Lower leg skin (tissue), 4 donors: ENCODE measurements at regions not wholly inside any gene's neighbourhood (a gene's known extent, or its start where the extent isn't known, plus 50 kb on each side); places are given as distances from the start of the nearest gene placed in this dataset.

ENCODE experiments used
- DNase-seq, 2 donors: peaks; one replicate each; pipeline ENCODE4 v3.0.0-alpha.2; 2019; ENCODE audit warnings: low spot score in 2 of 2
- H3K4me3 ChIP-seq: fragments of 200-600 bp; sonication (generic); 2 replicates; pipeline ENCODE4 v1.5.1; 2017; ENCODE audit warnings: mild to moderate bottlenecking, low read depth; ENCODE audit not compliant: poor library complexity, severe bottlenecking
- POLR2A ChIP-seq, 2 donors: fragments of 450-650 bp; IDR thresholded peaks; one replicate each; pipeline ENCODE4 v1.6.1; 2016 to 2017; ENCODE audit warnings: antibody characterized with exemption in 2 of 2, mild to moderate bottlenecking in 1 of 2, moderate library complexity in 1 of 2
- WGBS, 2 donors: methylation state at CpG; one replicate each; pipeline ENCODE4 v1.1.5; 2018; 5-methylcytosine and 5-hydroxymethylcytosine counted together
- intact Hi-C: fragments of 100-400 bp; cut with DNase I; formaldehyde crosslinking; loops from one replicate; pipeline ENCODE4 v1.15.0; 2023; ENCODE audit warnings: low total_unique reads
- TF ChIP-seq, protein P1 (sequence below), 3 donors: fragments of 450-650 bp; IDR thresholded peaks; one replicate each; pipeline ENCODE4 v1.5.1; 2016; ENCODE audit warnings: antibody characterized with exemption in 3 of 3, mild to moderate bottlenecking in 3 of 3, moderate library complexity in 2 of 3

DNA sequence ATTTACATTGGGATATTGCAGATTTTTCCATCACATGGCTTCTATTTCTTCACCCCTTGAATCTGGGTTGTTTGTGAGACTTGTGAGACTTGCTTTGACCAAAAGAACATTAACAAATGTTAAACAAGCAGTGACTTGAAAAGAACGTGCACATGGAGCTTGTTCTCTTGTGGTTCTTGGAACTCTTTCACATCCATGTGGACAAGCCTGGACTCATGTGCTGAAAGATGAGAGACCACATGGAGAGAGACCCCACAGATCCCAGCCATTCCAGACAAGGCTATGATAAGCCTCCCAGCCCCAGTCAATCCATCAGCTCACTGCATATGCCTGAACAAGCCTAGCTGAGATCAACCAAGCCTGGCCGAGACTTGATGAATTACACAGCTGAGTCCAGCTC, 1365.7 kb upstream of the GJE1 start:
- no peak for DNase-seq
- intact Hi-C loops: no loop called here
- no peak overlapping the region for H3K4me3 ChIP-seq
- TF ChIP-seq, protein P1, sequence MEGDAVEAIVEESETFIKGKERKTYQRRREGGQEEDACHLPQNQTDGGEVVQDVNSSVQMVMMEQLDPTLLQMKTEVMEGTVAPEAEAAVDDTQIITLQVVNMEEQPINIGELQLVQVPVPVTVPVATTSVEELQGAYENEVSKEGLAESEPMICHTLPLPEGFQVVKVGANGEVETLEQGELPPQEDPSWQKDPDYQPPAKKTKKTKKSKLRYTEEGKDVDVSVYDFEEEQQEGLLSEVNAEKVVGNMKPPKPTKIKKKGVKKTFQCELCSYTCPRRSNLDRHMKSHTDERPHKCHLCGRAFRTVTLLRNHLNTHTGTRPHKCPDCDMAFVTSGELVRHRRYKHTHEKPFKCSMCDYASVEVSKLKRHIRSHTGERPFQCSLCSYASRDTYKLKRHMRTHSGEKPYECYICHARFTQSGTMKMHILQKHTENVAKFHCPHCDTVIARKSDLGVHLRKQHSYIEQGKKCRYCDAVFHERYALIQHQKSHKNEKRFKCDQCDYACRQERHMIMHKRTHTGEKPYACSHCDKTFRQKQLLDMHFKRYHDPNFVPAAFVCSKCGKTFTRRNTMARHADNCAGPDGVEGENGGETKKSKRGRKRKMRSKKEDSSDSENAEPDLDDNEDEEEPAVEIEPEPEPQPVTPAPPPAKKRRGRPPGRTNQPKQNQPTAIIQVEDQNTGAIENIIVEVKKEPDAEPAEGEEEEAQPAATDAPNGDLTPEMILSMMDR (IDR thresholded peaks at IDR 0.05): no peak
- no peak for TF ChIP-seq POLR2A (IDR thresholded peaks at IDR 0.05)
- 70 to 74% methylated on average over 2 of the region's 2 CpGs for WGBS, 2 donors

- WGBS, 2 donors: 47 to 53% methylated on average over 3 of the region's 3 CpGs
- no peak for DNase-seq
- no peak for TF ChIP-seq POLR2A (IDR thresholded peaks at IDR 0.05)
- TF ChIP-seq, protein P1 (IDR thresholded peaks at IDR 0.05): no peak
- H3K4me3 ChIP-seq: no peak overlapping the region
- intact Hi-C loops: no loop called here
Observed at GRCh38 chr6:140758169-140758877, 1374.4 kb upstream of the GJE1 start.

- DNase-seq: no peak
- intact Hi-C loops: no loop called here
- H3K4me3 ChIP-seq: no peak overlapping the region
- 74 to 81% methylated on average over 1 of the region's 1 CpG for WGBS, 2 donors
- no peak for TF ChIP-seq POLR2A (IDR thresholded peaks at IDR 0.05)
- TF ChIP-seq, protein P1 (IDR thresholded peaks at IDR 0.05): no peak
Observed at GRCh38 chr6:140752234-140752633, 1377.8 kb upstream of the CITED2 start.

GRCh38 chr6:140747114-140747513, 1372.7 kb upstream of the CITED2 start:
- no peak overlapping the region for H3K4me3 ChIP-seq
- intact Hi-C loops: no loop called here
- DNase-seq: no peak
- TF ChIP-seq POLR2A (IDR thresholded peaks at IDR 0.05): no peak
- TF ChIP-seq, protein P1 (IDR thresholded peaks at IDR 0.05): no peak
- 79 to 90% methylated on average over 2 of the region's 2 CpGs for WGBS, 2 donors

- H3K4me3 ChIP-seq: no peak overlapping the region
- DNase-seq: no peak
- TF ChIP-seq POLR2A (IDR thresholded peaks at IDR 0.05): no peak
- TF ChIP-seq, protein P1 (IDR thresholded peaks at IDR 0.05): no peak
- 52 to 72% methylated on average over 2 of the region's 2 CpGs for WGBS, 2 donors
- intact Hi-C loops: no loop called here
Observed at GRCh38 chr6:140744659-140745320, 1370.3 kb upstream of the CITED2 start.
